Gastroesophageal sphincter (tissue), 3 donors: ENCODE measurements at regions not wholly inside any gene's neighbourhood (a gene's known extent, or its start where the extent isn't known, plus 50 kb on each side); places are given as distances from the start of the nearest gene placed in this dataset.

Experiments used
- CTCF ChIP-seq, 4 experiments: fragments of 200-600 bp in 2 of 4; fragments of 450-650 bp in 2 of 4; sonication (generic) in 1 of 4; IDR thresholded peaks; one replicate each; pipeline ENCODE4 v1.5.1; 2017 to 2019; ENCODE audit warnings: antibody characterized with exemption in 4 of 4, mild to moderate bottlenecking in 2 of 4, moderate library complexity in 2 of 4
- EP300 ChIP-seq: sonication (generic); formaldehyde crosslinking; IDR thresholded peaks from one replicate; pipeline ENCODE4 v1.6.1; 2017; ENCODE audit warnings: antibody characterized with exemption, mild to moderate bottlenecking
- POLR2A ChIP-seq, 2 donors: fragments of 450-650 bp; IDR thresholded peaks; one replicate each; pipeline ENCODE4 v1.6.1; 2017; ENCODE audit warnings: antibody characterized with exemption in 2 of 2, mild to moderate bottlenecking in 2 of 2, moderate library complexity in 1 of 2

GRCh38 chr12:114491916-114492315, 86.0 kb upstream of the TBX5 start:
- no peak for TF ChIP-seq CTCF (IDR thresholded peaks at IDR 0.05)
- TF ChIP-seq POLR2A (IDR thresholded peaks at IDR 0.05): no peak
- no peak for TF ChIP-seq EP300
